Colonic mucosa (tissue), 4 donors: ENCODE measurements at regions not wholly inside any gene's neighbourhood (a gene's known extent, or its start where the extent isn't known, plus 50 kb on each side); places are given as distances from the start of the nearest gene placed in this dataset.
A peak's percentile ranks its signal among the peaks of the same experiment; 100 is the strongest.
"Not testable (repeated sequence)": the region's sequence is repeated elsewhere in the genome, so short reads cannot be mapped to it uniquely, and the experiment has no call there.

Source experiments
- DNase-seq: peaks from one replicate; pipeline ENCODE4 v3.0.0-alpha.2; 2020
- H3K27ac ChIP-seq: fragments of 200-600 bp; one replicate; pipeline ENCODE4 v1.8.0; 2021
- H3K27me3 ChIP-seq: fragments of 200-600 bp; one replicate; pipeline ENCODE4 v1.8.0; 2021
- H3K36me3 ChIP-seq: fragments of 200-600 bp; one replicate; pipeline ENCODE4 v1.8.0; 2021
- H3K4me1 ChIP-seq: fragments of 200-600 bp; one replicate; pipeline ENCODE4 v1.8.0; 2021; ENCODE audit warnings: mild to moderate bottlenecking
- H3K4me3 ChIP-seq: fragments of 200-600 bp; one replicate; pipeline ENCODE4 v1.8.0; 2021
- H3K9ac ChIP-seq, 2 donors: one replicate each; pipeline ENCODE4 v1.7.0; 2013; ENCODE audit warnings: control low read depth in 2 of 2, low read depth in 2 of 2, low read length in 2 of 2
- H3K9me3 ChIP-seq: fragments of 200-600 bp; one replicate; pipeline ENCODE4 v1.8.0; 2021
- CTCF ChIP-seq: fragments of 200-600 bp; IDR thresholded peaks from one replicate; pipeline ENCODE4 v1.8.0; 2022; ENCODE audit warnings: antibody characterized with exemption, mild to moderate bottlenecking
- intact Hi-C: fragments of 100-400 bp; cut with DNase I; formaldehyde crosslinking; loops from one replicate; pipeline ENCODE4 v1.14.1; 2022
- donor health status: healthy.
- donor health status: DM: no; HTN: no; CAD: no.
- donor health status: DM: no; HTN: no; CAD: no.

DNA sequence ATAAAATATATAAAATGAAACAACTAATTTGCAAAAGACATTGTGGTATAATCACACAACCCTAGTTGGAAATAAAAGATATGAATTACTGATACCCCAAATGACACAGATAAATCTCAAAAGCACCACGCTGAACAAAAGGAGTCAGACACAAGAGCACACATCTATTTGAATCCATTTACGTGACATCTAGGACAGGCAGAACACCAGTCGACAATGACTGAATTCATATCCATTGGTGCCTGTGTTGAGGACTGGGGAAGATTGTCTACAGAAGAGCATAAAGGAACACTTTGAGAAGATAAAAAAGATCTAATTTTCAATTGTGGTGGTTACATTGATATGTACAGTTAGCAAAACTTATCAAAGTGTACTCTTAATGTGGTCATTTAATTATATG, 874.1 kb downstream of the LTN1 start:
- no peak overlapping the region for H3K27ac ChIP-seq
- no peak overlapping the region for H3K4me3 ChIP-seq
- no peaks in the 10 kb centered on the region for H3K27me3 ChIP-seq
- no peaks in the 10 kb centered on the region for H3K9me3 ChIP-seq
- DNase-seq: no peak
- H3K36me3 ChIP-seq: no peaks in the 10 kb centered on the region
- TF ChIP-seq CTCF: no peak
- intact Hi-C loops: no loop called here
- H3K4me1 ChIP-seq: no peaks in the 10 kb centered on the region
- no peak overlapping the region for H3K9ac ChIP-seq

DNA sequence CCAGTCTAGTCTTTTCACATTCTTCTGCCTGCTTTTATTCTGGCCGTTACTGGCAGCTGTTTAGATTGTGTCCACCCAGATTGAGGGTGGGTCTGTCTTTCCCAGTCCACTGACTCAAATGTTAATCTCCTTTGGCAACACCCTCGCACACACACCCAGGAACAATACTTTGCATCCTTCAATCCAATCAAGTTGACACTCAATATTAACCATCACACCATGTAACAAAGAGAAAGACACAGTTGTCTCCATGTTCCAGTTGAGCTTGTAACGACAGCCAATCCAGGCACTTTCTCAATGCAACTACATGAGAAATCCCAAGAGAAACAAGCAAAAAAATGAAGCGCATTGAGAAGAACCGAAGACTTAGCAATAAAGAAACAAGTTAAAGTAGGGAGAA, 877.7 kb downstream of the LTN1 start:
- H3K27me3 ChIP-seq, DNase-seq, H3K36me3 ChIP-seq, intact Hi-C loops, H3K9ac ChIP-seq, H3K27ac ChIP-seq, H3K4me3 ChIP-seq, H3K9me3 ChIP-seq, H3K4me1 ChIP-seq: not testable (repeated sequence)

- H3K9me3 ChIP-seq: no peaks in the 10 kb centered on the region
- no peak overlapping the region for H3K4me3 ChIP-seq
- H3K9ac ChIP-seq: no peak overlapping the region
- H3K36me3 ChIP-seq: no peaks in the 10 kb centered on the region
- no peak for TF ChIP-seq CTCF
- H3K27me3 ChIP-seq: no peaks in the 10 kb centered on the region
- no peak for DNase-seq
- intact Hi-C loops: no loop called here
- no peak overlapping the region for H3K27ac ChIP-seq
- no peaks in the 10 kb centered on the region for H3K4me1 ChIP-seq
These were observed 879.0 kb downstream of the LTN1 start for GRCh38 chr21:28113718-28114117.

- no peaks in the 10 kb centered on the region for H3K4me1 ChIP-seq
- H3K9me3 ChIP-seq: no peaks in the 10 kb centered on the region
- H3K36me3 ChIP-seq: no peaks in the 10 kb centered on the region
- no peak overlapping the region for H3K27ac ChIP-seq
- H3K9ac ChIP-seq: no peak overlapping the region
- H3K27me3 ChIP-seq: no peaks in the 10 kb centered on the region
- TF ChIP-seq CTCF: no peak
- no peak for DNase-seq
- intact Hi-C loops: no loop called here
- no peak overlapping the region for H3K4me3 ChIP-seq
These were observed 880.2 kb downstream of the LTN1 start for GRCh38 chr21:28112511-28112910.

DNA sequence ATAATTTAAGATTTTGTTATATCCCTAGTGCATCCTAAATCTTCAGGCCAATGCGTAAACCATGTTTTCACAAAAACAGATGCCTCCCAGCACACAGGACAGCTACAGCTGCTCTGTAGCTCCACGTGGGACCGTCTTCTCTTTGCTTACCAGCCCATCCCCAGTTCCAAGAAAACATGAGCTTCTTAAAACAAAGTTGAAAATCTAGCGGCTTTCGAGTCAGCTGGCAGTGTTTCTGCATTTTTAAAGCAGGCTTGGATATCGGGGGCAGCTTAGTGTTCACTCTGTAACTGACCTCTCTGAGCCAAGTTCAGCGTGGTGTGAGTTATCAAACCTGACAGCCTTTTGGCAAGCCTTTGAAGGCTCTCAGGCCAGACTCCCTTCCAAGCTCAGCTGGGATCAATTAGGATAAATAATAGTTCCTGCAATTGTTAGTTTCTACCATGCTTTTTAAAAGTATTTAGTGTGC, 881.5 kb downstream of the LTN1 start:
- DNase-seq: peak; percentile 41
- no peaks in the 10 kb centered on the region for H3K9me3 ChIP-seq
- H3K27me3 ChIP-seq: no peaks in the 10 kb centered on the region
- H3K36me3 ChIP-seq: no peaks in the 10 kb centered on the region
- H3K27ac ChIP-seq: no peak overlapping the region
- no peak overlapping the region for H3K9ac ChIP-seq
- H3K4me1 ChIP-seq: no peaks in the 10 kb centered on the region
- no peak overlapping the region for H3K4me3 ChIP-seq
- no peak for TF ChIP-seq CTCF
- intact Hi-C loops: no loop called here

- no peak for TF ChIP-seq CTCF
- Histone ChIP-seq H3K27ac (no peak overlapping the region), H3K36me3 (no peaks in the 10 kb centered on the region), H3K9ac (no peak overlapping the region), H3K4me3 (no peak overlapping the region), H3K27me3 (no peaks in the 10 kb centered on the region), H3K4me1 (no peaks in the 10 kb centered on the region), H3K9me3 (no peaks in the 10 kb centered on the region)
- no peak for DNase-seq
- intact Hi-C loops: no loop called here
These were observed 882.0 kb downstream of the LTN1 start for GRCh38 chr21:28110716-28111115.
